RWPE1 (cell line): ENCODE measurements at regions not wholly inside any gene's neighbourhood (a gene's known extent, or its start where the extent isn't known, plus 50 kb on each side); places are given as distances from the start of the nearest gene placed in this dataset.

ENCODE experiments used
- CTCF ChIA-PET: fragments of 350-600 bp; sonication (Branson Sonifier 250); formaldehyde crosslinking; extraction: SDS; loops from one replicate; lab custom pipeline; 2021; lab: Yijun Ruan, JAX
- POLR2A ChIA-PET: fragments of 400-600 bp; formaldehyde crosslinking; extraction: SDS; loops from one replicate; lab custom pipeline; 2020; ENCODE audit warnings: antibody characterized with exemption; ENCODE audit not compliant: low non-redundant PET; lab: Yijun Ruan, JAX
- DNase-seq: peaks from one replicate; pipeline ENCODE4 v3.0.0; 2012; ENCODE audit warnings: low spot score
- H3K27ac ChIP-seq: fragments of 450-650 bp; 2 replicates; pipeline ENCODE4 v1.5.1; 2017
- CTCF ChIP-seq: fragments of 450-650 bp; conservative IDR thresholded peaks from 2 replicates; pipeline ENCODE4 v1.5.1; 2017; ENCODE audit warnings: low read depth, mild to moderate bottlenecking

- DNase-seq = no peak
- ChIA-PET POLR2A (no interaction called here), CTCF (no interaction called here)
- no peak for TF ChIP-seq CTCF
- no peak overlapping the region for H3K27ac ChIP-seq
Observed at GRCh38 chr22:48649466-48649865, 1178.2 kb downstream of the BRD1 start.

- ChIA-PET POLR2A (no interaction called here), CTCF (no interaction called here)
- no peak for DNase-seq
- no peak for TF ChIP-seq CTCF
- H3K27ac ChIP-seq = no peak overlapping the region
Observed at GRCh38 chr22:48649031-48649430, 1178.6 kb downstream of the BRD1 start.

GRCh38 chr22:48647606-48648515 is 1179.8 kb downstream of the BRD1 start:
- no peak for TF ChIP-seq CTCF
- no peak overlapping the region for H3K27ac ChIP-seq
- no peak for DNase-seq
- ChIA-PET POLR2A (no interaction called here), CTCF (no interaction called here)

- CTCF ChIA-PET = no interaction called here
- POLR2A ChIA-PET = no interaction called here
- DNase-seq = no peak
- H3K27ac ChIP-seq = no peak overlapping the region
- no peak for TF ChIP-seq CTCF
Observed at GRCh38 chr22:48647051-48647450, 1180.6 kb downstream of the BRD1 start.

- no peak overlapping the region for H3K27ac ChIP-seq
- ChIA-PET CTCF (no interaction called here), POLR2A (no interaction called here)
- DNase-seq = no peak
- TF ChIP-seq CTCF = no peak
Observed at GRCh38 chr22:48646216-48646925, 1181.3 kb downstream of the BRD1 start.

GRCh38 chr22:48645766-48646165 is 1181.9 kb downstream of the BRD1 start:
- no peak for DNase-seq

More at GRCh38 chr22:48645766-48646165, 1181.9 kb downstream of the BRD1 start:
- no peak for TF ChIP-seq CTCF
- H3K27ac ChIP-seq = no peak overlapping the region
- POLR2A ChIA-PET = no interaction called here
- CTCF ChIA-PET = no interaction called here
